Mesodermal cell (in vitro differentiated cells): ENCODE measurements at regions not wholly inside any gene's neighbourhood (a gene's known extent, or its start where the extent isn't known, plus 50 kb on each side); places are given as distances from the start of the nearest gene placed in this dataset.
"Not testable (repeated sequence)": the region's sequence is repeated elsewhere in the genome, so short reads cannot be mapped to it uniquely, and the experiment has no call there.

Source experiments
- H3K27ac ChIP-seq: 2 replicates; pipeline ENCODE4 v1.7.0; 2013; ENCODE audit warnings: mild to moderate bottlenecking, low read depth, low read length, moderate library complexity; ENCODE audit not compliant: severe bottlenecking
- H3K36me3 ChIP-seq: 2 replicates; pipeline ENCODE4 v1.7.1; 2013; ENCODE audit warnings: mild to moderate bottlenecking, low read length, moderate library complexity; ENCODE audit not compliant: control insufficient read depth, insufficient read depth
- H3K4me1 ChIP-seq: one replicate; pipeline ENCODE4 v1.7.1; 2013; ENCODE audit warnings: mild to moderate bottlenecking, low read length; ENCODE audit not compliant: insufficient read depth, control insufficient read depth, poor library complexity, severe bottlenecking
- H3K4me3 ChIP-seq: 2 replicates; pipeline ENCODE4 v1.7.0; 2013; ENCODE audit warnings: low read length, control low read depth, mild to moderate bottlenecking; ENCODE audit not compliant: insufficient read depth, poor library complexity, severe bottlenecking; ENCODE audit errors: extremely low read depth
- H3K9me3 ChIP-seq: 2 replicates; pipeline ENCODE4 v1.7.1; 2013; ENCODE audit warnings: mild to moderate bottlenecking, low read length, moderate library complexity; ENCODE audit not compliant: control insufficient read depth
- WGBS, 2 experiments: methylation state at CpG; one replicate each; pipeline ENCODE4 v1.1.5; 2013; ENCODE audit warnings: missing lambda C conversion rate in 2 of 2; ENCODE audit not compliant: insufficient coverage in 2 of 2; 5-methylcytosine and 5-hydroxymethylcytosine counted together

GRCh38 chr10:111290649-111291048 lies 213.8 kb downstream of the ADRA2A start:
- no peaks in the 10 kb centered on the region for H3K36me3 ChIP-seq
- H3K9me3 ChIP-seq: no peaks in the 10 kb centered on the region
- H3K4me3 ChIP-seq: no peak overlapping the region
- no peak overlapping the region for H3K27ac ChIP-seq
- H3K4me1 ChIP-seq: no peaks in the 10 kb centered on the region
- WGBS, 2 experiments: 80% methylated on average over 1 of the region's 3 CpGs; no CpG with 5 or more reads in 1 of the 2 experiments

DNA sequence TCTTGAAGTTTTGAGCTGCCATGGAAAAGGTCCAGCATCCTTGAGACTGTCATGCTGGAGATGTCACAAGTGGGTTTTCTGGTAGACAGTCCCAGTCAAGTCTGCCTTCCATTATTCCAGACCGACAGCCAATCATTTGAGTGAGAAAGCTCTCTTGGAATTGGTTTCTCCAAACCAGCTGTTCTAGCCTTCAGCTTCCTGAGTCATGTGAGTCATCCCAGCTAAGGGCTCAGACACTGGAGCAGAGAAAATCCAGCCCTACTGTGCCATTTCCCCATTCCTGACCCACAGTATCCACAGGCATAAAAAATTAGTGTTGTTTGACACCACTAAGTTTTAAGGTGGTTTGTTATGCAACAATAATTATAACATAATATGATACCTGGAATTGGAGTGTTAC lies 219.0 kb downstream of the ADRA2A start:
- 100% methylated on average over 1 of the region's 1 CpG; no CpG with 5 or more reads in 1 of the 2 experiments for WGBS, 2 experiments
- Histone ChIP-seq H3K4me3 (no peak overlapping the region), H3K27ac (peak overlapping the region; percentile 43), H3K4me1 (peaks cover 11% of the 10 kb centered on the region), H3K36me3 (no peaks in the 10 kb centered on the region), H3K9me3 (no peaks in the 10 kb centered on the region)

DNA sequence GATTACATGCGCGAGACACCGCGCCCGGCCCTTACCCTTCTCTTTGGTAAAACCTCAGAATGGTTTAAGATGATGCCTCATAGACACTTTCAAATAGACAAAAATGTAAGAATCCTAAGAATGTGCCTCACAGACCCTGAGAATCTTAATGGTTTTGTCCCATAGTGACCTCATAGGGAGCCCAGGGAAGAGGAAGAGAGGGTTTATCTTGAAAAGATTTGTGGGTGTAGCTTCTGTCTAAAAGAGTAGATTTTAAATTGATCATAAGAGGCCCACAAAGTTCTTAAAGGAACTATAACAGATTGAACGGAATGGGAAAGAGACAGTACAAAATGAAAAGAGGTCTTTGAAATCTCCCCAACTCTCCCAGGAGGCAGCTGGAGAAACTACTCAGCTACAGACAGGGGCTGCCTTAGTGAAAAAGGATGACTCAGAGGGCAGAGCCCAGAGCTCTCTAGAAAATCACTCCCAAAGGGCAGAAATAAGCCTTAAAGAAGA lies 220.6 kb downstream of the ADRA2A start:
- Histone ChIP-seq H3K27ac (peak overlapping the region; percentile 99), H3K4me1 (peaks cover 11% of the 10 kb centered on the region), H3K4me3 (no peak overlapping the region), H3K36me3 (no peaks in the 10 kb centered on the region), H3K9me3 (no peaks in the 10 kb centered on the region)
- WGBS, 2 experiments: 71 to 100% methylated on average over 1 to 2 of the region's 6 CpGs

DNA sequence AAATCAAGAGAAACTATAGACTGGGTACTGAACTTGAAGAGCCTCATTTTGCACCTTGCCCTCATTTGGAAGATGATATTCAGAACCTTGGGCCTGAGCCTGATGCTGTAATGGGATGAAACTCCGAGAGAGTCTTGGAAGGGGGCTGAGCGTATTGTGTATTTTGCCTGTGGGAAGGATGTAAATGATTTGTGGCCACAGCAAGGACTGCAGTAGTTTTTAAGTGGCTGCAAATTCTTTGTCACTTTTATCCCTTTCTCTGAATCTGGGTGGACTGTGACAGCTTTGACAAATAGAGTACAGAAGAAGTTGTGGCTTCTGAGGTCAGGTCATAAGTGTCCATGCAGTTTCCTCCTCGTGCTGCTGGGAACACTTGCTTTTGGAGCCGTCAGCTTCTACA lies 221.2 kb downstream of the ADRA2A start:
- WGBS, 2 experiments: 83 to 94% methylated on average over 2 to 3 of the region's 4 CpGs
- H3K4me1 ChIP-seq: peaks cover 11% of the 10 kb centered on the region
- no peaks in the 10 kb centered on the region for H3K9me3 ChIP-seq
- H3K27ac ChIP-seq: peak overlapping the region; percentile 99
- no peak overlapping the region for H3K4me3 ChIP-seq
- no peaks in the 10 kb centered on the region for H3K36me3 ChIP-seq

GRCh38 chr10:111299037-111299436 lies 222.2 kb downstream of the ADRA2A start:
- no peaks in the 10 kb centered on the region for H3K9me3 ChIP-seq
- H3K4me3 ChIP-seq: no peak overlapping the region
- WGBS, 2 experiments: 80 to 100% methylated on average over 1 of the region's 2 CpGs
- peaks cover 11% of the 10 kb centered on the region for H3K4me1 ChIP-seq
- no peaks in the 10 kb centered on the region for H3K36me3 ChIP-seq
- H3K27ac ChIP-seq: no peak overlapping the region

DNA sequence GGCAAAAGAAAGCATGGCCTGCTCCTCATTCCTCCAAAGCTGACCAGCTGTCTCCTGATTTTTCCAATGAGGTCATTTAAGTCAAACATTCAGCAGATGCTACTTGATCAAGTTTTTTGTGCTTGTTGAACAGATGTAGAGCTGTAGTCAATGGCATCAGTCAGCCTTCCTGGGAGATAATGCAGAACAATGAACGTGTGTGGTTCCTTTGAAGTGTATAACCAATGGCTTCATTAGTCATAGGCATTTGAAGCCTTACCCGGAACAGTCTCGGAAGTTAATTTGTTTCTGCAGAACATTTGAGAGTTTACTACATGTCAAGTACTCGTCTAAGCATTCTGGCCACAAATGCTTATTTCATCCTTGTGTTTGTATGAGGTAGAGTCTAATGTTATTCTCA lies 227.1 kb downstream of the ADRA2A start:
- Histone ChIP-seq H3K27ac (peak overlapping the region; percentile 31), H3K36me3 (no peaks in the 10 kb centered on the region), H3K9me3 (no peaks in the 10 kb centered on the region), H3K4me3 (no peak overlapping the region), H3K4me1 (no peaks in the 10 kb centered on the region)
- WGBS, 2 experiments: 65 to 67% methylated on average over 2 to 3 of the region's 4 CpGs

DNA sequence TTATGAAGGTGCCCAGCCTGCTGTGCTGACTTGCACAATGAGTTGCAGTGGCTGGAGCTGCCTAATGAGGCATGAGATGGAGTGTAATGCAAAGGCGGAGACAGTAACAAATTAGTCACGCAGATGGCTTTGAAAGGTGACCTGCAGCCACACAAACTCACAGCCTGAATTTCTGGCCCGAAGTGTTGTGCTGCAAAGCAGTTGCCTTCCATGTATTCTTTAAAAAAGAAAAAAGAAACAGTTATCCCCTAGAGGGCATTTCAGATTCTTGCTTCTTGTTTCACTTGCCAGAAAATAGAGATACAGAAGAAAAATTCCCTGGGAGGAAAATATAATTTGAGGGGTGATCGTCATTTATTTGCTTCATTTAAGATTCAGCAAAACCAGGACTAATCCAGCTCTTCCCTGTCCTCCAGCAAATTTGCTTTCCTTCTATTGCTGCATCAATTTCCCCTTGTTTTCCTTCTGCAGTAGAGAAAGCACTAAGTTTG lies 239.9 kb downstream of the ADRA2A start:
- 60 to 90% methylated on average over 2 of the region's 4 CpGs for WGBS, 2 experiments
- Histone ChIP-seq H3K9me3 (no peaks in the 10 kb centered on the region), H3K27ac (no peak overlapping the region), H3K36me3 (no peaks in the 10 kb centered on the region), H3K4me1 (no peaks in the 10 kb centered on the region), H3K4me3 (no peak overlapping the region)

DNA sequence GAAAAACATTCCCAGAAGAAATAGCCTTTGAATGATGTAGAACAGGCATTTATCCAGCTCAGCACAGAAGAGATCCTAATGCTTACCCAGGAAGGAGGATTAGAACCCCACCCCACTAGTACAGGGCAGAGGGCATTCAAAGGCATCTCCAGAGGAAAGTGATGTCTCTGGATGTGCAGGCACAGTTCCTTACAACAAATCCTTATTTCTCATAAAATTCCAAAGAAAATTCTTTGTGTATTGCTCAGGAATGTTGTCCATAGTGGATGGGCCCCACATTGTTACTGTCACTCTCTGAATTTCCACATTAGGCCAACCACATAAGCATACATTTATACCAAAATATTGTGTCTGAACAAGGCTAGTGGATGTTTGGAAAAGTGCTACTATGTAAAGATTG lies 243.0 kb downstream of the ADRA2A start:
- Histone ChIP-seq H3K9me3 (no peaks in the 10 kb centered on the region), H3K4me3 (no peak overlapping the region), H3K4me1 (no peaks in the 10 kb centered on the region), H3K36me3 (no peaks in the 10 kb centered on the region), H3K27ac (no peak overlapping the region)

GRCh38 chr10:111323389-111323966 lies 246.6 kb downstream of the ADRA2A start:
- WGBS, 2 experiments: 50 to 100% methylated on average over 1 to 2 of the region's 3 CpGs
- H3K9me3 ChIP-seq: no peaks in the 10 kb centered on the region
- no peak overlapping the region for H3K4me3 ChIP-seq
- no peaks in the 10 kb centered on the region for H3K4me1 ChIP-seq
- H3K27ac ChIP-seq: no peak overlapping the region
- H3K36me3 ChIP-seq: no peaks in the 10 kb centered on the region

- not testable (repeated sequence) for H3K9me3 ChIP-seq, H3K36me3 ChIP-seq, H3K4me1 ChIP-seq, H3K4me3 ChIP-seq, H3K27ac ChIP-seq
- 82 to 88% methylated on average over 1 of the region's 1 CpG for WGBS, 2 experiments
These were observed 255.3 kb downstream of the ADRA2A start for GRCh38 chr10:111332174-111332573.

DNA sequence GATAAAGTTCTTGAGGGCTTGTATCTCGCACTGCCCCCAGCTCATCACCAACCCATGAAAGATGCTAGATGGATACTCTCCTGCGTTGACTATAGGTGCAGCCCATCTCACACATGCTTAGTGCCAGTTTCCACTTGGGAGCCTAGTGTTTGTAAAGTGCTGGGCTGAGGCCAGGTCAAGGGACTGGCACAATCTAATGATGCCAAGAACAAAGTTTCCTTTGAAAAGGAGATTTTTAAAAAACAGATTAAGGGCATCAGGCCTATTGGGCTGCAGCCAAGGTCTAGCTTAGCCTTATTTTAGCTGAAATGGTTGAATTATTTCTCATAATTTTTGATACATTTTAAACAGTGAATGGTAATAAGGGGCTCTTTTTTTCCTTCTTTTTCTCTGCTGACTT lies 259.0 kb downstream of the ADRA2A start:
- H3K27ac ChIP-seq: no peak overlapping the region
- H3K4me3 ChIP-seq: no peak overlapping the region
- H3K4me1 ChIP-seq: no peaks in the 10 kb centered on the region
- no peaks in the 10 kb centered on the region for H3K36me3 ChIP-seq
- H3K9me3 ChIP-seq: peaks cover 12% of the 10 kb centered on the region
- WGBS, 2 experiments: 83 to 86% methylated on average over 1 of the region's 2 CpGs
